PFSK-1 (cell line): ENCODE measurements at regions not wholly inside any gene's neighbourhood (a gene's known extent, or its start where the extent isn't known, plus 50 kb on each side); places are given as distances from the start of the nearest gene placed in this dataset.

Source experiments
- FOXP2 ChIP-seq: optimal IDR thresholded peaks from 2 replicates; pipeline ENCODE3; 2011; ENCODE audit warnings: borderline replicate concordance, control low read depth, inconsistent platforms; ENCODE audit not compliant: insufficient read depth; ENCODE audit errors: extremely low read length, extremely low read depth
- POLR2AphosphoS5 ChIP-seq: IDR thresholded peaks from 2 replicates; pipeline ENCODE4 v1.6.1; 2012; ENCODE audit warnings: low read depth, mild to moderate bottlenecking, control low read depth, low read length, moderate library complexity
- SIN3A ChIP-seq: IDR thresholded peaks from 2 replicates; pipeline ENCODE4 v1.6.1; 2012; ENCODE audit warnings: mild to moderate bottlenecking, low read length, moderate library complexity, borderline replicate concordance; ENCODE audit not compliant: insufficient read depth
- TAF1 ChIP-seq: IDR thresholded peaks from 2 replicates; pipeline ENCODE4 v1.6.1; 2012; ENCODE audit warnings: low read length, control low read depth, borderline replicate concordance; ENCODE audit not compliant: insufficient read depth
- TF ChIP-seq, protein P1 (sequence below), 2 experiments: IDR thresholded peaks; 2 replicates each; pipeline versions ENCODE4 v1.6.1 to v1.8.0; 2011 to 2012; ENCODE audit warnings: low read depth in 2 of 2, low read length in 2 of 2, control low read depth in 1 of 2, inconsistent platforms in 1 of 2, mild to moderate bottlenecking in 1 of 2, moderate library complexity in 1 of 2; ENCODE audit not compliant: insufficient read depth in 1 of 2

DNA sequence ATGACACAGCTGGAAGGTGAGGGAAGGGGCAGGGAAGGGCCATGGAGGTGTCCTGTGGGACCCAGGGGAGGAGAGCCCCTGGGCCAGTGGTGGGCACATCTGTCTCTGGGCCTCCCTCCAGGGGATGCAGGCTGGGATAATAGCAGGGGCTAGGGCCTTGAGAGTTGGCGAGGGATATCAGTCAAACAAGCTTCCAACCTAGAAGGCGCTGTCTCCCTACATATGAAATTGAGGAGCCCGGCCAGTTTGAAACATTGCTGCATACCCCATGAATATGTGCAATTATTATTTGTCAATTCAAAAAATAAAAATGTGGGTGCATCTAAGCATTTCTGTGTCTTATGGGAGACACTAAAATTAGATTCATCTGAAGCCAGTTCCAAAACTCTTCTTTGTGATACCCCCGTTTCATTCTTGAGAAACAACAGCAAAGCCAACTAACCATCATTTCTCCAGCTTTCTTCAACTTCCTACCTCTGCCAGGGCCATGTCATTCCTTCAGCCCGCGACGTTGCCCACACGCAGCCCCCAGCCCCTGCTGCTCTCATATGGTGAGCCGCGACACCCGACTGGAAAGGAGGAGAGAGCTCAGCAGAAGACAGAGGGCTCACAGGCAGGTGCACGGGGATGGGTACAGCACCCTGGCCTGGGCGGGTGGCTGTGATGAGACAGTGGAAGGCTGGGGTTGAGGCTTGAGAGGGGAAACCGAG, 418.7 kb downstream of the GLRX3 start:
- TF ChIP-seq POLR2AphosphoS5 (no peak), TAF1 (no peak), SIN3A (no peak), FOXP2 (no peak)
- TF ChIP-seq, protein P1, sequence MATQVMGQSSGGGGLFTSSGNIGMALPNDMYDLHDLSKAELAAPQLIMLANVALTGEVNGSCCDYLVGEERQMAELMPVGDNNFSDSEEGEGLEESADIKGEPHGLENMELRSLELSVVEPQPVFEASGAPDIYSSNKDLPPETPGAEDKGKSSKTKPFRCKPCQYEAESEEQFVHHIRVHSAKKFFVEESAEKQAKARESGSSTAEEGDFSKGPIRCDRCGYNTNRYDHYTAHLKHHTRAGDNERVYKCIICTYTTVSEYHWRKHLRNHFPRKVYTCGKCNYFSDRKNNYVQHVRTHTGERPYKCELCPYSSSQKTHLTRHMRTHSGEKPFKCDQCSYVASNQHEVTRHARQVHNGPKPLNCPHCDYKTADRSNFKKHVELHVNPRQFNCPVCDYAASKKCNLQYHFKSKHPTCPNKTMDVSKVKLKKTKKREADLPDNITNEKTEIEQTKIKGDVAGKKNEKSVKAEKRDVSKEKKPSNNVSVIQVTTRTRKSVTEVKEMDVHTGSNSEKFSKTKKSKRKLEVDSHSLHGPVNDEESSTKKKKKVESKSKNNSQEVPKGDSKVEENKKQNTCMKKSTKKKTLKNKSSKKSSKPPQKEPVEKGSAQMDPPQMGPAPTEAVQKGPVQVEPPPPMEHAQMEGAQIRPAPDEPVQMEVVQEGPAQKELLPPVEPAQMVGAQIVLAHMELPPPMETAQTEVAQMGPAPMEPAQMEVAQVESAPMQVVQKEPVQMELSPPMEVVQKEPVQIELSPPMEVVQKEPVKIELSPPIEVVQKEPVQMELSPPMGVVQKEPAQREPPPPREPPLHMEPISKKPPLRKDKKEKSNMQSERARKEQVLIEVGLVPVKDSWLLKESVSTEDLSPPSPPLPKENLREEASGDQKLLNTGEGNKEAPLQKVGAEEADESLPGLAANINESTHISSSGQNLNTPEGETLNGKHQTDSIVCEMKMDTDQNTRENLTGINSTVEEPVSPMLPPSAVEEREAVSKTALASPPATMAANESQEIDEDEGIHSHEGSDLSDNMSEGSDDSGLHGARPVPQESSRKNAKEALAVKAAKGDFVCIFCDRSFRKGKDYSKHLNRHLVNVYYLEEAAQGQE (IDR thresholded peaks at IDR 0.05; ENCODE audit: insufficient read depth in 1 of 2, low read depth in 2 of 2, low read length in 2 of 2), result no peak

DNA sequence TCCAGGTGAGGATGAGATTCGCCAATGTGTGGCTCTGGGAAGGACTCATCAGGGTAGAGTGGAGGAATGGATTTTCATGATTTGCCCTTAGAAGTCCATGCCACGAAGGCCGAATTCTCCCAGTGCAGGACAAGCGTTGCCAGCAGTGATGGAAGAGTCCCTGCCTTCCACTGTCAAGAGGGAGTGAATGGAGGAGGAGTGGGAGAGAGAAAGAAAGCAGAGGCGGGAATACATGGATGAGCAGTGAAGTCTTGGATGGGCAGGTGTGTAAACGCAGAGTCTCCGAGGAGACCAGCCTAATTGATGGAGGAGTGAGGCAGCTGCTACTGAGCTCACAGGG, 419.2 kb downstream of the GLRX3 start:
- TF ChIP-seq SIN3A (no peak), TAF1 (no peak), FOXP2 (no peak), POLR2AphosphoS5 (no peak)
- TF ChIP-seq, protein P1 (IDR thresholded peaks at IDR 0.05; ENCODE audit: insufficient read depth in 1 of 2, low read depth in 2 of 2, low read length in 2 of 2), result no peak

DNA sequence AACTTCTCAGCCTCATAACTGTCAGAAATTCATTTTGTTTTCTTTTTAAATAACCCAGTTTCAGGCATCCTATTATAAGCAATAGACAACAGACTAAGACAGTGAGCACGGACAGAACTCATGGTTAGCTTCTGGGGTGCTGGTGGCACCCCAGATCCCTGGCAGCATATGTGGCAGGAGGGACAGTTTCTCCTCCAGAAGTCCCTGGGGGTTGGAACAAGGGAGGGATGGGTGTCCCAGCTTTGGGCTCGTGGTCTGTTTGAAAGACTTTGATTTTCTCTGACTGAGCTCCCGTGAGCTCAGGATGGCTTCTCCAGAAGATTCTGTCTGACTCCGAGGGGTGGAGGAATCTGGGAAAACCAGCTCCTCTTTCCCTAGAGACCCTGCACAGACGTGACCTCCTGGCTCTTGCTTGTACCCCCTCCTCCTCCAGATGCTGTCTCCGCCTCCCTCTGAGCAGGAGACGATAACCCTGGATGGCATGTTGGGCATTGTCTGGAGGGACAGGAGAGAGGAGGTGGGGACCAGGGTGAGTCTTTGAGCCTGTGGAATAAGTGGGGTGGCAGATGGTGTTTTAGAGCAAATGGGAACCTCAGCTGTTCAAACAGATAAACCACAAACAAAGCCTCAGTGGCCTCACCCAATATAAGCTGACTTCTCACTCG, 421.1 kb downstream of the GLRX3 start:
- TF ChIP-seq FOXP2 (no peak), POLR2AphosphoS5 (no peak), SIN3A (no peak), TAF1 (no peak)
- TF ChIP-seq, protein P1 (IDR thresholded peaks at IDR 0.05; ENCODE audit: insufficient read depth in 1 of 2, low read depth in 2 of 2, low read length in 2 of 2), result no peak

DNA sequence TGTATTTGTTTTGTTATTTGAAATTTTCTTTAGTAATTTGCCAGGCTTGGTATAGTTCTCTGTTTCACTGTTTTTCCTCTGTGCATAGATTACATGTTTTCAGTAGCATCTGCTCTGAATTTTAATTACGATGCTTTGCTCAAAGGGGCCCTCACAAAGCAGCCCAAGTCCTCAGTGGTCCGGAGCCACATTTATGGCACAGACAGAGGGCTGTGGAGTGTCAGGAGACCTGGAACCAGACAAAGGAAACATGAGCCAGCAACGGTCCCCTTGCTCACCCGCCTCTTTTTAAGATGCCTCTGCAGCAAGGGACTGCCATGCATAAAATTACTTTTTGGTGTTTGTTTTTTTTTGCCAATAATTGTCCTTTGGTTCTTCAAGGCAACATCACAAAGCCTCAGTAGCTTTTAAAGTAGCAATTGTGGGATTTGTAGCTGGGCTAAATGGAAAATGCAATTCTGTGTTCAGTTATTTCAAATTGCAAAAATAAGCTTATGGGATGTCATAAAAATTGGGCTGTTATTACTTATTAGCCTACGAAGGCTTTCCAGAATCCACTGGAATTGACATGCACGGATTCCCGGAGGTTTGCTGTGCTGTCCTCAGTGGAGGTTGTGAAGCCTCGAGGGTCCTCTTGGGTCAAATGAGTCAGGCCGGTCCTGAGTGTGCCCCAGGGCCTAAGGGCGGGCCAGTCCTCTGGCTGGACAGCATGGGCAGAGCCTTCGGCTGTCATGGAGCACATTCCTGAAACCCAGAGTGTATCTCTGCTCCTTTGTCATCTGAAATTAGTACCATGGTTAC, 422.8 kb downstream of the GLRX3 start:
- TF ChIP-seq, protein P1 (IDR thresholded peaks at IDR 0.05; ENCODE audit: insufficient read depth in 1 of 2, low read depth in 2 of 2, low read length in 2 of 2), result no peak
- TF ChIP-seq POLR2AphosphoS5, result no peak
- TF ChIP-seq SIN3A, result no peak
- TF ChIP-seq FOXP2, result no peak
- no peak for TF ChIP-seq TAF1
